ENCODE measurements at regions not wholly inside any gene's neighbourhood (a gene's known extent, or its start where the extent isn't known, plus 50 kb on each side); places are given as distances from the start of the nearest gene placed in this dataset.

GRCh38 chr6:1053586-1053985 lies 258.3 kb upstream of the FOXQ1 start:
- TF ChIP-seq, protein P1, sequence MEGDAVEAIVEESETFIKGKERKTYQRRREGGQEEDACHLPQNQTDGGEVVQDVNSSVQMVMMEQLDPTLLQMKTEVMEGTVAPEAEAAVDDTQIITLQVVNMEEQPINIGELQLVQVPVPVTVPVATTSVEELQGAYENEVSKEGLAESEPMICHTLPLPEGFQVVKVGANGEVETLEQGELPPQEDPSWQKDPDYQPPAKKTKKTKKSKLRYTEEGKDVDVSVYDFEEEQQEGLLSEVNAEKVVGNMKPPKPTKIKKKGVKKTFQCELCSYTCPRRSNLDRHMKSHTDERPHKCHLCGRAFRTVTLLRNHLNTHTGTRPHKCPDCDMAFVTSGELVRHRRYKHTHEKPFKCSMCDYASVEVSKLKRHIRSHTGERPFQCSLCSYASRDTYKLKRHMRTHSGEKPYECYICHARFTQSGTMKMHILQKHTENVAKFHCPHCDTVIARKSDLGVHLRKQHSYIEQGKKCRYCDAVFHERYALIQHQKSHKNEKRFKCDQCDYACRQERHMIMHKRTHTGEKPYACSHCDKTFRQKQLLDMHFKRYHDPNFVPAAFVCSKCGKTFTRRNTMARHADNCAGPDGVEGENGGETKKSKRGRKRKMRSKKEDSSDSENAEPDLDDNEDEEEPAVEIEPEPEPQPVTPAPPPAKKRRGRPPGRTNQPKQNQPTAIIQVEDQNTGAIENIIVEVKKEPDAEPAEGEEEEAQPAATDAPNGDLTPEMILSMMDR (conservative IDR thresholded peaks at IDR 0.05 in 1 of 2, IDR thresholded peaks at IDR 0.05 in 1 of 2; ENCODE audit: low read depth in 1 of 2, low read length in 2 of 2), result no peak
- TF ChIP-seq EZH2 (IDR thresholded peaks at IDR 0.05; ENCODE audit: low read length, missing control alignments), result no peak
